ENCODE measurements at regions not wholly inside any gene's neighbourhood (a gene's known extent, or its start where the extent isn't known, plus 50 kb on each side); places are given as distances from the start of the nearest gene placed in this dataset.

GRCh38 chr10:75347186-75347585 is 54.4 kb downstream of the ZNF503 start:
- POLR2A ChIA-PET = no interaction called here

GRCh38 chr10:75345738-75346137 is 55.8 kb downstream of the ZNF503 start:
- no peaks in the 10 kb centered on the region for H3K36me3 Mint-ChIP-seq (ENCODE audit: low read depth)
- no peaks in the 10 kb centered on the region for H3K27me3 Mint-ChIP-seq
- no peaks in the 10 kb centered on the region for H3K9me3 Mint-ChIP-seq
- ChIA-PET CTCF (no interaction called here), POLR2A (no interaction called here)
- DNase-seq = no peak
- no peak overlapping the region for H3K27ac Mint-ChIP-seq
- H3K4me1 Mint-ChIP-seq = no peaks in the 10 kb centered on the region
- H3K4me3 Mint-ChIP-seq = no peak overlapping the region

More at GRCh38 chr10:75347186-75347585, 54.4 kb downstream of the ZNF503 start:
- Mint-ChIP-seq H3K27ac (no peak overlapping the region), H3K36me3 (ENCODE audit: low read depth) (no peaks in the 10 kb centered on the region), H3K27me3 (no peaks in the 10 kb centered on the region), H3K4me3 (no peak overlapping the region), H3K4me1 (no peaks in the 10 kb centered on the region), H3K9me3 (no peaks in the 10 kb centered on the region)
- CTCF ChIA-PET = interaction anchor here (1.0 kb wide), 1 partner anchor 15 kb away, joined by 4 read pairs; no protein-coding TSS in a partner anchor
- DNase-seq = no peak

GRCh38 chr10:75344170-75344569 is 57.4 kb downstream of the ZNF503 start:
- no peaks in the 10 kb centered on the region for H3K27me3 Mint-ChIP-seq
- no peak overlapping the region for H3K4me3 Mint-ChIP-seq
- ChIA-PET POLR2A (no interaction called here), CTCF (interaction anchor here (1.3 kb wide), 1 partner anchor 12 kb away, joined by 4 read pairs; no protein-coding TSS in a partner anchor)
- no peak overlapping the region for H3K27ac Mint-ChIP-seq
- no peak for DNase-seq
- no peaks in the 10 kb centered on the region for H3K4me1 Mint-ChIP-seq
- no peaks in the 10 kb centered on the region for H3K36me3 Mint-ChIP-seq (ENCODE audit: low read depth)
- no peaks in the 10 kb centered on the region for H3K9me3 Mint-ChIP-seq

GRCh38 chr10:75342397-75342796 is 59.2 kb downstream of the ZNF503 start:
- CTCF ChIA-PET = no interaction called here
- Mint-ChIP-seq H3K36me3 (ENCODE audit: low read depth) (no peaks in the 10 kb centered on the region), H3K27me3 (no peaks in the 10 kb centered on the region), H3K4me3 (no peak overlapping the region), H3K27ac (no peak overlapping the region), H3K4me1 (no peaks in the 10 kb centered on the region), H3K9me3 (no peaks in the 10 kb centered on the region)
- POLR2A ChIA-PET = no interaction called here
- no peak for DNase-seq

- H3K9me3 Mint-ChIP-seq = no peaks in the 10 kb centered on the region
- ChIA-PET POLR2A (no interaction called here), CTCF (no interaction called here)
- no peaks in the 10 kb centered on the region for H3K4me1 Mint-ChIP-seq
- H3K27me3 Mint-ChIP-seq = peaks cover 5% of the 10 kb centered on the region
- no peaks in the 10 kb centered on the region for H3K36me3 Mint-ChIP-seq (ENCODE audit: low read depth)
- no peak overlapping the region for H3K27ac Mint-ChIP-seq
- DNase-seq = no peak
- no peak overlapping the region for H3K4me3 Mint-ChIP-seq
Observed at GRCh38 chr10:75335983-75336382, 65.6 kb downstream of the ZNF503 start.

- ChIA-PET POLR2A (no interaction called here), CTCF (no interaction called here)
- no peak overlapping the region for H3K4me3 Mint-ChIP-seq
- H3K27me3 Mint-ChIP-seq = peaks cover 9% of the 10 kb centered on the region
- H3K36me3 Mint-ChIP-seq (ENCODE audit: low read depth) = no peaks in the 10 kb centered on the region
- DNase-seq = no peak
- no peaks in the 10 kb centered on the region for H3K9me3 Mint-ChIP-seq
- no peaks in the 10 kb centered on the region for H3K4me1 Mint-ChIP-seq
- no peak overlapping the region for H3K27ac Mint-ChIP-seq
Observed at GRCh38 chr10:75335191-75335590, 66.4 kb downstream of the ZNF503 start.

- Mint-ChIP-seq H3K9me3 (no peaks in the 10 kb centered on the region), H3K36me3 (ENCODE audit: low read depth) (no peaks in the 10 kb centered on the region), H3K27me3 (peaks cover 11% of the 10 kb centered on the region), H3K27ac (no peak overlapping the region), H3K4me1 (no peaks in the 10 kb centered on the region), H3K4me3 (no peak overlapping the region)
- ChIA-PET POLR2A (no interaction called here), CTCF (no interaction called here)
- no peak for DNase-seq
Observed at GRCh38 chr10:75334720-75335119, 66.8 kb downstream of the ZNF503 start.

- H3K4me1 Mint-ChIP-seq = no peaks in the 10 kb centered on the region
- H3K27me3 Mint-ChIP-seq = peaks cover 11% of the 10 kb centered on the region
- POLR2A ChIA-PET = no interaction called here
- H3K27ac Mint-ChIP-seq = no peak overlapping the region
- H3K9me3 Mint-ChIP-seq = no peaks in the 10 kb centered on the region
- H3K36me3 Mint-ChIP-seq (ENCODE audit: low read depth) = no peaks in the 10 kb centered on the region
- no peak overlapping the region for H3K4me3 Mint-ChIP-seq
- DNase-seq = no peak
- CTCF ChIA-PET = interaction anchor here (0.6 kb wide), 1 partner anchor 815 kb away, joined by 4 read pairs; no protein-coding TSS in a partner anchor
Observed at GRCh38 chr10:75332081-75332480, 69.5 kb downstream of the ZNF503 start.

- DNase-seq = no peak
- Mint-ChIP-seq H3K4me1 (no peaks in the 10 kb centered on the region), H3K27ac (no peak overlapping the region), H3K36me3 (ENCODE audit: low read depth) (no peaks in the 10 kb centered on the region), H3K9me3 (no peaks in the 10 kb centered on the region), H3K4me3 (no peak overlapping the region), H3K27me3 (peaks cover 11% of the 10 kb centered on the region)
- ChIA-PET CTCF (no interaction called here), POLR2A (no interaction called here)
Observed at GRCh38 chr10:75331081-75331480, 70.5 kb downstream of the ZNF503 start.

- Mint-ChIP-seq H3K36me3 (ENCODE audit: low read depth) (no peaks in the 10 kb centered on the region), H3K4me3 (no peak overlapping the region), H3K9me3 (no peaks in the 10 kb centered on the region), H3K27me3 (peaks cover 19% of the 10 kb centered on the region), H3K27ac (no peak overlapping the region), H3K4me1 (no peaks in the 10 kb centered on the region)
- POLR2A ChIA-PET = no interaction called here
- DNase-seq = no peak
- CTCF ChIA-PET = no interaction called here
Observed at GRCh38 chr10:75329190-75329745, 72.3 kb downstream of the ZNF503 start.

- no peak overlapping the region for H3K27ac Mint-ChIP-seq
- no peaks in the 10 kb centered on the region for H3K36me3 Mint-ChIP-seq (ENCODE audit: low read depth)
- H3K9me3 Mint-ChIP-seq = no peaks in the 10 kb centered on the region
- CTCF ChIA-PET = interaction anchor here (0.6 kb wide), 1 partner anchor 630 kb away, joined by 3 read pairs; no protein-coding TSS in a partner anchor
- POLR2A ChIA-PET = no interaction called here
- peaks cover 17% of the 10 kb centered on the region for H3K27me3 Mint-ChIP-seq
- no peaks in the 10 kb centered on the region for H3K4me1 Mint-ChIP-seq
- DNase-seq = no peak
- no peak overlapping the region for H3K4me3 Mint-ChIP-seq
Observed at GRCh38 chr10:75326306-75326705, 75.3 kb downstream of the ZNF503 start.

- Mint-ChIP-seq H3K4me1 (no peaks in the 10 kb centered on the region), H3K27me3 (peaks cover 5% of the 10 kb centered on the region), H3K4me3 (no peak overlapping the region), H3K36me3 (ENCODE audit: low read depth) (no peaks in the 10 kb centered on the region), H3K9me3 (peaks cover 7% of the 10 kb centered on the region), H3K27ac (no peak overlapping the region)
- ChIA-PET POLR2A (no interaction called here), CTCF (no interaction called here)
- no peak for DNase-seq
Observed at GRCh38 chr10:75319274-75319673, 82.3 kb downstream of the ZNF503 start.

- POLR2A ChIA-PET = no interaction called here
- DNase-seq = no peak
- Mint-ChIP-seq H3K9me3 (peaks cover 10% of the 10 kb centered on the region), H3K27me3 (peaks cover 8% of the 10 kb centered on the region), H3K27ac (no peak overlapping the region), H3K36me3 (ENCODE audit: low read depth) (no peaks in the 10 kb centered on the region), H3K4me3 (no peak overlapping the region), H3K4me1 (no peaks in the 10 kb centered on the region)
- CTCF ChIA-PET = interaction anchor here (0.9 kb wide), 1 partner anchor 19 kb away, joined by 3 read pairs; no protein-coding TSS in a partner anchor
Observed at GRCh38 chr10:75314570-75314969, 78.8 kb upstream of the COMTD1 start.

GRCh38 chr10:75312440-75312839 is 76.7 kb upstream of the COMTD1 start:
- Mint-ChIP-seq H3K36me3 (ENCODE audit: low read depth) (no peaks in the 10 kb centered on the region), H3K27ac (no peak overlapping the region), H3K27me3 (peaks cover 10% of the 10 kb centered on the region), H3K9me3 (peaks cover 16% of the 10 kb centered on the region), H3K4me1 (no peaks in the 10 kb centered on the region), H3K4me3 (no peak overlapping the region)
- DNase-seq = no peak
- ChIA-PET POLR2A (no interaction called here), CTCF (no interaction called here)

Measured in activated CD4-positive, alpha-beta T cell treated with anti-CD3 and anti-CD28 coated beads, Interleukin-2, amount 10 ng/mL, durations not matched to agents 7 days and 5 days (primary cell).